ENCODE measurements at regions not wholly inside any gene's neighbourhood (a gene's known extent, or its start where the extent isn't known, plus 50 kb on each side); places are given as distances from the start of the nearest gene placed in this dataset.

- H3K4me1 Mint-ChIP-seq: peaks cover 10% of the 10 kb centered on the region
- no peak overlapping the region for H3K27ac Mint-ChIP-seq
Observed at GRCh38 chrX:9240956-9241355, 207.0 kb upstream of the FAM9B start.

GRCh38 chrX:9241427-9241826, 207.5 kb upstream of the FAM9B start:
- no peak overlapping the region for H3K4me3 Mint-ChIP-seq
- Histone ChIP-seq H3K79me2 (ENCODE audit: low read depth) (no peaks in the 10 kb centered on the region), H3F3A (ENCODE audit: low read depth) (no peaks in the 10 kb centered on the region), H3K9ac (no peak overlapping the region), H4K20me1 (ENCODE audit: low read depth) (no peaks in the 10 kb centered on the region), H3K4me3 (no peak overlapping the region), H3K27me3 (no peaks in the 10 kb centered on the region), H3K9me3 (ENCODE audit: low read depth) (no peaks in the 10 kb centered on the region), H3K27ac (no peak overlapping the region), H3K4me2 (no peak overlapping the region), H2AFZ (replicated peaks) (no peak overlapping the region), H3K4me1 (no peaks in the 10 kb centered on the region), H3K36me3 (no peaks in the 10 kb centered on the region)
- no peaks in the 10 kb centered on the region for H3K9me3 Mint-ChIP-seq
- H3K27me3 Mint-ChIP-seq (ENCODE audit: insufficient read depth, low read depth): peaks cover 4% of the 10 kb centered on the region
- H3K4me1 Mint-ChIP-seq: peaks cover 10% of the 10 kb centered on the region
- H3K27ac Mint-ChIP-seq: no peak overlapping the region
- no peak for DNase-seq (ENCODE audit: low spot score)
- TF ChIP-seq EZH2phosphoT487 (IDR thresholded peaks at IDR 0.05) (no peak), EZH2 (IDR thresholded peaks at IDR 0.05) (no peak), CTCF (IDR thresholded peaks at IDR 0.05) (no peak)
- H3K36me3 Mint-ChIP-seq: no peaks in the 10 kb centered on the region

More at GRCh38 chrX:9240956-9241355, 207.0 kb upstream of the FAM9B start:
- Histone ChIP-seq H3K27me3 (no peaks in the 10 kb centered on the region), H3F3A (ENCODE audit: low read depth) (no peaks in the 10 kb centered on the region), H3K36me3 (no peaks in the 10 kb centered on the region), H3K9me3 (ENCODE audit: low read depth) (no peaks in the 10 kb centered on the region), H3K79me2 (ENCODE audit: low read depth) (no peaks in the 10 kb centered on the region), H2AFZ (replicated peaks) (no peak overlapping the region), H3K4me3 (no peak overlapping the region), H4K20me1 (ENCODE audit: low read depth) (no peaks in the 10 kb centered on the region), H3K9ac (no peak overlapping the region), H3K4me2 (no peak overlapping the region), H3K4me1 (no peaks in the 10 kb centered on the region), H3K27ac (no peak overlapping the region)
- H3K9me3 Mint-ChIP-seq: no peaks in the 10 kb centered on the region
- DNase-seq (ENCODE audit: low spot score): no peak
- TF ChIP-seq EZH2 (IDR thresholded peaks at IDR 0.05) (no peak), EZH2phosphoT487 (IDR thresholded peaks at IDR 0.05) (no peak), CTCF (IDR thresholded peaks at IDR 0.05) (no peak)
- H3K4me3 Mint-ChIP-seq: no peak overlapping the region
- H3K27me3 Mint-ChIP-seq (ENCODE audit: insufficient read depth, low read depth): peaks cover 4% of the 10 kb centered on the region
- no peaks in the 10 kb centered on the region for H3K36me3 Mint-ChIP-seq

- Mint-ChIP-seq H3K9me3 (peaks cover 9% of the 10 kb centered on the region), H3K27ac (no peak overlapping the region), H3K4me1 (peaks cover 14% of the 10 kb centered on the region), H3K36me3 (no peaks in the 10 kb centered on the region), H3K4me3 (no peak overlapping the region), H3K27me3 (ENCODE audit: insufficient read depth, low read depth) (peaks cover 2% of the 10 kb centered on the region)
- H3K9me3 ChIP-seq (ENCODE audit: low read depth): no peaks in the 10 kb centered on the region
- no peaks in the 10 kb centered on the region for H3K27me3 ChIP-seq
- no peaks in the 10 kb centered on the region for H3K36me3 ChIP-seq
- no peak overlapping the region for H3K9ac ChIP-seq
- H3K4me3 ChIP-seq: no peak overlapping the region
- no peaks in the 10 kb centered on the region for H3K79me2 ChIP-seq (ENCODE audit: low read depth)
- H3K27ac ChIP-seq: no peak overlapping the region
- DNase-seq (ENCODE audit: low spot score): no peak
- no peak overlapping the region for H3K4me2 ChIP-seq
- no peak overlapping the region for H2AFZ ChIP-seq (replicated peaks)
- H4K20me1 ChIP-seq (ENCODE audit: low read depth): no peaks in the 10 kb centered on the region
- TF ChIP-seq CTCF (IDR thresholded peaks at IDR 0.05): no peak
- no peaks in the 10 kb centered on the region for H3F3A ChIP-seq (ENCODE audit: low read depth)
- H3K4me1 ChIP-seq: no peaks in the 10 kb centered on the region
Observed at GRCh38 chrX:9249051-9249846, 215.3 kb upstream of the FAM9B start.

Measured in neural progenitor cell (in vitro differentiated cells).